ENCODE measurements at regions not wholly inside any gene's neighbourhood (a gene's known extent, or its start where the extent isn't known, plus 50 kb on each side); places are given as distances from the start of the nearest gene placed in this dataset.
A peak's percentile ranks its signal among the peaks of the same experiment; 100 is the strongest.

- Histone ChIP-seq H3K4me3 (no peak overlapping the region), H3K9me3 (no peaks in the 10 kb centered on the region), H3K36me3 (no peaks in the 10 kb centered on the region), H3K27ac (no peak overlapping the region), H3K27me3 (no peaks in the 10 kb centered on the region), H3K4me1 (no peaks in the 10 kb centered on the region)
- TF ChIP-seq CTCF (IDR thresholded peaks at IDR 0.05) = no peak
- TF ChIP-seq EP300 (IDR thresholded peaks at IDR 0.05) = no peak
- no peak for TF ChIP-seq POLR2A (IDR thresholded peaks at IDR 0.05)
- no peak for TF ChIP-seq POLR2AphosphoS5 (IDR thresholded peaks at IDR 0.05)
- intact Hi-C loops (cut with DNase I; ENCODE audit: low total_unique reads) = no loop called here
- peak in 1 of 2 donors; percentile 6 for DNase-seq
These were observed 377.8 kb downstream of the LNPK start for GRCh38 chr2:175624211-175624761.

- Histone ChIP-seq H3K4me1 (no peaks in the 10 kb centered on the region), H3K36me3 (no peaks in the 10 kb centered on the region)
- DNase-seq = no peak
These were observed 380.2 kb downstream of the LNPK start for GRCh38 chr2:175621821-175622220.

GRCh38 chr2:175620106-175620505, 382.0 kb downstream of the LNPK start:
- no peak for TF ChIP-seq EP300 (IDR thresholded peaks at IDR 0.05)
- no peak for TF ChIP-seq POLR2AphosphoS5 (IDR thresholded peaks at IDR 0.05)
- no peak for TF ChIP-seq CTCF (IDR thresholded peaks at IDR 0.05)
- no peak for TF ChIP-seq POLR2A (IDR thresholded peaks at IDR 0.05)
- no peaks in the 10 kb centered on the region for H3K36me3 ChIP-seq
- intact Hi-C loops (cut with DNase I; ENCODE audit: low total_unique reads) = no loop called here
- H3K27ac ChIP-seq = no peak overlapping the region
- no peaks in the 10 kb centered on the region for H3K9me3 ChIP-seq
- no peaks in the 10 kb centered on the region for H3K27me3 ChIP-seq
- DNase-seq = no peak
- 28 to 52% (median 42%) methylated on average over 2 of the region's 2 CpGs for WGBS, 5 donors
- H3K4me3 ChIP-seq = no peak overlapping the region
- H3K4me1 ChIP-seq = no peaks in the 10 kb centered on the region

More at GRCh38 chr2:175621821-175622220, 380.2 kb downstream of the LNPK start:
- H3K27ac ChIP-seq = no peak overlapping the region
- no peaks in the 10 kb centered on the region for H3K27me3 ChIP-seq
- TF ChIP-seq EP300 (IDR thresholded peaks at IDR 0.05) (no peak), POLR2A (IDR thresholded peaks at IDR 0.05) (no peak), POLR2AphosphoS5 (IDR thresholded peaks at IDR 0.05) (no peak), CTCF (IDR thresholded peaks at IDR 0.05) (no peak)
- intact Hi-C loops (cut with DNase I; ENCODE audit: low total_unique reads) = no loop called here
- 73 to 90% (median 81%) methylated on average over 2 of the region's 2 CpGs for WGBS, 5 donors
- H3K9me3 ChIP-seq = no peaks in the 10 kb centered on the region
- H3K4me3 ChIP-seq = no peak overlapping the region

GRCh38 chr2:175619179-175620045, 382.7 kb downstream of the LNPK start:
- no peaks in the 10 kb centered on the region for H3K36me3 ChIP-seq
- no peaks in the 10 kb centered on the region for H3K9me3 ChIP-seq
- H3K4me3 ChIP-seq = no peak overlapping the region
- H3K27me3 ChIP-seq = no peaks in the 10 kb centered on the region
- WGBS, 5 donors = 44 to 55% (median 47%) methylated on average over 2 of the region's 2 CpGs
- intact Hi-C loops (cut with DNase I; ENCODE audit: low total_unique reads) = no loop called here
- TF ChIP-seq POLR2A (IDR thresholded peaks at IDR 0.05) (no peak), CTCF (IDR thresholded peaks at IDR 0.05) (no peak), EP300 (IDR thresholded peaks at IDR 0.05) (no peak), POLR2AphosphoS5 (IDR thresholded peaks at IDR 0.05) (no peak)
- H3K4me1 ChIP-seq = no peaks in the 10 kb centered on the region
- no peak overlapping the region for H3K27ac ChIP-seq
- no peak for DNase-seq
